K562 (cell line): ENCODE measurements at regions not wholly inside any gene's neighbourhood (a gene's known extent, or its start where the extent isn't known, plus 50 kb on each side); places are given as distances from the start of the nearest gene placed in this dataset.

Experiments
- ATAC-seq: fragments of 200-7000 bp; cut with Tn5 transposase; 3 replicates; pipeline ENCODE4 v1.9.1; 2020; ENCODE audit warnings: moderate library complexity
- BruUV-seq: library from RNA; stranded (reverse); fragments of 400-500 nt; replicated peaks from 2 replicates; lab custom pipeline; 2021; lab: Mats Ljungman, UMichigan
- CTCF ChIA-PET: fragments of 300-600 bp; formaldehyde crosslinking; extraction: SDS; loops from one replicate; lab custom pipeline; 2021; ENCODE audit warnings: low intra/inter-chr PET ratio; lab: Yijun Ruan, JAX
- POLR2A ChIA-PET: fragments of 300-600, 350-650 bp; sonication (Branson Sonifier 250); formaldehyde crosslinking; extraction: SDS; loops from one replicate; lab custom pipeline; 2021; ENCODE audit warnings: antibody characterized with exemption, inconsistent platforms; lab: Yijun Ruan, JAX
- DNase-seq, 4 experiments: peaks; one replicate each; pipeline versions ENCODE4 v3.0.0 to v3.0.0-alpha.2; 2011 to 2018; ENCODE audit warnings: low spot score in 3 of 4, mixed read lengths in 3 of 4; ENCODE audit errors: extremely low read depth in 1 of 4
- FAIRE-seq: peaks from 2 replicates; lab custom pipeline; 2011; peaks lifted over from hg19 to GRCh38; lab: Jason Lieb, UNC
- H2AFZ ChIP-seq: 2 replicates; pipeline ENCODE4 v1.6.0; 2011; ENCODE audit warnings: low read depth, low read length, control low read depth, inconsistent platforms
- H3K27ac ChIP-seq: fragments of 200-600 bp; 3 replicates; pipeline ENCODE4 v1.8.0; 2011; ENCODE audit warnings: low read depth, mild to moderate bottlenecking, control low read depth, inconsistent platforms, low read length, moderate library complexity, mixed read lengths; ENCODE audit errors: extremely low read depth
- H3K27me3 ChIP-seq, 2 experiments: fragments of 300-600 bp in 1 of 2; 2 replicates in 1 of 2; 3 replicates in 1 of 2; pipeline versions ENCODE4 v1.6.0 to v1.8.0; 2011; ENCODE audit warnings: inconsistent platforms in 2 of 2, low read length in 2 of 2, mild to moderate bottlenecking in 1 of 2, mixed read lengths in 1 of 2, moderate library complexity in 1 of 2; ENCODE audit not compliant: control insufficient read depth in 2 of 2, insufficient read depth in 2 of 2
- H3K36me3 ChIP-seq: fragments of 300-600 bp; 3 replicates; pipeline ENCODE4 v1.8.0; 2011; ENCODE audit warnings: mild to moderate bottlenecking, low read length, inconsistent platforms; ENCODE audit not compliant: control insufficient read depth, insufficient read depth
- H3K4me1 ChIP-seq, 2 experiments: fragments of 200-600 bp in 1 of 2; replicated peaks in 1 of 2; 2 replicates in 1 of 2; 3 replicates in 1 of 2; pipeline versions ENCODE4 v1.5.1 to v1.8.0; 2011; ENCODE audit warnings: inconsistent platforms in 2 of 2, low read length in 2 of 2, mild to moderate bottlenecking in 1 of 2, mixed read lengths in 1 of 2, moderate library complexity in 1 of 2; ENCODE audit not compliant: control insufficient read depth in 2 of 2, insufficient read depth in 2 of 2
- H3K4me2 ChIP-seq: 2 replicates; pipeline ENCODE4 v1.6.1; 2011; ENCODE audit warnings: low read length, control low read depth, inconsistent platforms, mixed read lengths; ENCODE audit not compliant: insufficient read depth
- H3K4me3 ChIP-seq: fragments of 200-600 bp; sonication (generic), shearing (Covaris generic); 2 replicates; pipeline ENCODE4 v1.5.1; 2016; ENCODE audit warnings: control low read depth, inconsistent platforms
- H3K79me2 ChIP-seq: fragments of 200-600 bp; 3 replicates; pipeline ENCODE4 v1.8.0; 2011; ENCODE audit warnings: low read length, inconsistent platforms; ENCODE audit not compliant: control insufficient read depth, insufficient read depth
- H3K9ac ChIP-seq, 2 experiments: 2 replicates each; pipeline versions ENCODE4 v1.6.0 to v1.6.1; 2011; ENCODE audit warnings: low read depth in 2 of 2, low read length in 2 of 2, control low read depth in 1 of 2, inconsistent platforms in 1 of 2, mild to moderate bottlenecking in 1 of 2, mixed read lengths in 1 of 2; ENCODE audit not compliant: insufficient read depth in 1 of 2
- H3K9me1 ChIP-seq: one replicate; pipeline ENCODE4 v1.6.0; 2011; ENCODE audit warnings: inconsistent platforms, mild to moderate bottlenecking, low read length, moderate library complexity; ENCODE audit not compliant: control insufficient read depth, insufficient read depth
- H3K9me3 ChIP-seq: replicated peaks from 2 replicates; pipeline ENCODE4 v1.5.1; 2011; ENCODE audit warnings: low read depth, low read length, inconsistent platforms; ENCODE audit not compliant: control insufficient read depth, insufficient read depth
- H4K20me1 ChIP-seq: replicated peaks from 2 replicates; pipeline ENCODE4 v1.6.1; 2011; ENCODE audit warnings: low read length, inconsistent platforms, mixed read lengths; ENCODE audit not compliant: control insufficient read depth, insufficient read depth
- CBX2 ChIP-seq: fragments of 200-600 bp; sonication (generic); IDR thresholded peaks from one replicate; pipeline ENCODE4 v1.6.1; 2012; ENCODE audit warnings: mild to moderate bottlenecking, low read length, inconsistent platforms; ENCODE audit not compliant: insufficient read depth, poor library complexity, severe bottlenecking
- POLR2AphosphoS2 ChIP-seq: IDR thresholded peaks from 2 replicates; pipeline ENCODE4 v1.6.1; 2012; ENCODE audit warnings: low read length, improper control_type of control experiment
- RBM14 ChIP-seq: fragments of 200-400 bp; formaldehyde crosslinking; IDR thresholded peaks from 2 replicates; pipeline ENCODE4 v1.6.1; 2018; ENCODE audit warnings: low read depth, mild to moderate bottlenecking, low read length, moderate library complexity, borderline replicate concordance; ENCODE audit not compliant: insufficient read depth
- SMAD3 ChIP-seq: fragments of 450-650 bp; formaldehyde crosslinking; conservative IDR thresholded peaks from 2 replicates; pipeline ENCODE4 v1.4.0; 2020; ENCODE audit warnings: mild to moderate bottlenecking
- ZNF436 ChIP-seq: fragments of 250-450, 450-650 bp; sonication (Bioruptor Pico); formaldehyde crosslinking; IDR thresholded peaks from 2 replicates; pipeline ENCODE4 v1.7.0; 2020; ENCODE audit warnings: mild to moderate bottlenecking
- WGBS: fragments of 100-300 bp; shearing (Covaris generic); methylation state at CpG from one replicate; pipeline ENCODE4 v1.1.6; 2016; ENCODE audit warnings: low coverage, mixed read lengths; ENCODE audit not compliant: insufficient coverage; ENCODE audit errors: missing lambda C conversion rate; 5-methylcytosine and 5-hydroxymethylcytosine counted together
- in situ Hi-C: fragments of 300-500 bp; cut with MboI; formaldehyde crosslinking; loops from 4 replicates; pipeline ENCODE4 v1.15.0; 2018; ENCODE audit warnings: inconsistent platforms, mixed read lengths
- intact Hi-C: fragments of 100-400 bp; cut with micrococcal nuclease; formaldehyde crosslinking; loops from 2 replicates; pipeline ENCODE4 v1.14.2; 2022
- TF ChIP-seq, protein P1 (sequence below): sonication (generic); formaldehyde crosslinking; IDR thresholded peaks from 2 replicates; pipeline ENCODE4 v1.8.0; 2022; ENCODE audit warnings: mild to moderate bottlenecking, missing genetic modification reagents, borderline replicate concordance
- TF ChIP-seq, protein P2 (sequence below): fragments of 450-650 bp; formaldehyde crosslinking; IDR thresholded peaks from 2 replicates; pipeline ENCODE4 v1.4.0; 2020; ENCODE audit warnings: mild to moderate bottlenecking, mixed read lengths
- TF ChIP-seq, protein P3 (sequence below), 2 experiments: fragments of 450-650 bp in 1 of 2; sonication (generic) in 1 of 2; formaldehyde crosslinking in 1 of 2; IDR thresholded peaks in 1 of 2; conservative IDR thresholded peaks in 1 of 2; 2 replicates each; pipeline versions ENCODE4 v1.6.1 to v1.8.1; 2016 to 2023; ENCODE audit warnings: mild to moderate bottlenecking in 2 of 2, moderate library complexity in 2 of 2, inconsistent platforms in 1 of 2, missing genetic modification reagents in 1 of 2

DNA sequence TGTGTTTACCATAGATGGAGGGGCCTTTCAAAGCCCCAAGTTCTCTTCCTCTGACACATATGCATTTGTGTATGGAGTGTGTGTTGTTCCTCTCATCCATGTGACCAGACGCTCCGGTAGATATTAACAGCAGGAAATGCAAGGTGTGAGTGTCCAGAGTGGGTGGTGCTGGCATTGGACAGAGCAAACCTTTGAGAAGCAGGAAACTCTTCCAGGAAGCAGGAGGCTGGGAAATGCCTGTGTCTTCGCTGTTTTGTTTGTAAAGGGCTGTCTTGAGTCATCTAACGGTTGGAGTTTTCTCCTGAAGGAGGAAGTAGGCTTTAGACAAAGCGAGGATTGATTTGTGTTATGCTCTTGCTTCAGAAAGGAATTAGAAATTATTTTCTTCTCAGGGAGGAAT, 370.9 kb downstream of the PLK2 start:
- H3K4me2 ChIP-seq = no peak overlapping the region
- CTCF ChIA-PET = no interaction called here
- no peak for FAIRE-seq
- H3K9ac ChIP-seq = no peak overlapping the region
- no peaks in the 10 kb centered on the region for H3K36me3 ChIP-seq
- H4K20me1 ChIP-seq = no peaks in the 10 kb centered on the region
- H3K9me1 ChIP-seq = no peaks in the 10 kb centered on the region
- in situ Hi-C loops (no loop called here), intact Hi-C loops (no loop called here)
- no peak overlapping the region for H3K27ac ChIP-seq
- H3K79me2 ChIP-seq = no peaks in the 10 kb centered on the region
- DNase-seq = no peak
- no peak for ATAC-seq
- H3K4me3 ChIP-seq = no peak overlapping the region
- peak overlapping the region; percentile 81 for H2AFZ ChIP-seq
- no peaks in the 10 kb centered on the region; the same call in 1 of the 2 replicates for H3K9me3 ChIP-seq
- POLR2A ChIA-PET = no interaction called here
- no peaks in the 10 kb centered on the region for H3K27me3 ChIP-seq
- BruUV-seq = no TSS peak
- no peaks in the 10 kb centered on the region for H3K4me1 ChIP-seq
- TF ChIP-seq, protein P1, sequence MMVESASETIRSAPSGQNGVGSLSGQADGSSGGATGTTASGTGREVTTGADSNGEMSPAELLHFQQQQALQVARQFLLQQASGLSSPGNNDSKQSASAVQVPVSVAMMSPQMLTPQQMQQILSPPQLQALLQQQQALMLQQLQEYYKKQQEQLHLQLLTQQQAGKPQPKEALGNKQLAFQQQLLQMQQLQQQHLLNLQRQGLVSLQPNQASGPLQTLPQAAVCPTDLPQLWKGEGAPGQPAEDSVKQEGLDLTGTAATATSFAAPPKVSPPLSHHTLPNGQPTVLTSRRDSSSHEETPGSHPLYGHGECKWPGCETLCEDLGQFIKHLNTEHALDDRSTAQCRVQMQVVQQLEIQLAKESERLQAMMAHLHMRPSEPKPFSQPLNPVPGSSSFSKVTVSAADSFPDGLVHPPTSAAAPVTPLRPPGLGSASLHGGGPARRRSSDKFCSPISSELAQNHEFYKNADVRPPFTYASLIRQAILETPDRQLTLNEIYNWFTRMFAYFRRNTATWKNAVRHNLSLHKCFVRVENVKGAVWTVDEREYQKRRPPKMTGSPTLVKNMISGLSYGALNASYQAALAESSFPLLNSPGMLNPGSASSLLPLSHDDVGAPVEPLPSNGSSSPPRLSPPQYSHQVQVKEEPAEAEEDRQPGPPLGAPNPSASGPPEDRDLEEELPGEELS (CRISPR knock-in tag) = no peak
- TF ChIP-seq POLR2AphosphoS2 (no peak), SMAD3 (CRISPR knock-in tag) (no peak), CBX2 (no peak), RBM14 (no peak), ZNF436 (no peak)
- TF ChIP-seq, protein P2, sequence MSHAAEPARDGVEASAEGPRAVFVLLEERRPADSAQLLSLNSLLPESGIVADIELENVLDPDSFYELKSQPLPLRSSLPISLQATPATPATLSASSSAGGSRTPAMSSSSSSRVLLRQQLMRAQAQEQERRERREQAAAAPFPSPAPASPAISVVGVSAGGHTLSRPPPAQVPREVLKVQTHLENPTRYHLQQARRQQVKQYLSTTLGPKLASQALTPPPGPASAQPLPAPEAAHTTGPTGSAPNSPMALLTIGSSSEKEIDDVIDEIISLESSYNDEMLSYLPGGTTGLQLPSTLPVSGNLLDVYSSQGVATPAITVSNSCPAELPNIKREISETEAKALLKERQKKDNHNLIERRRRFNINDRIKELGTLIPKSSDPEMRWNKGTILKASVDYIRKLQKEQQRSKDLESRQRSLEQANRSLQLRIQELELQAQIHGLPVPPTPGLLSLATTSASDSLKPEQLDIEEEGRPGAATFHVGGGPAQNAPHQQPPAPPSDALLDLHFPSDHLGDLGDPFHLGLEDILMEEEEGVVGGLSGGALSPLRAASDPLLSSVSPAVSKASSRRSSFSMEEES = no peak
- TF ChIP-seq, protein P3, sequence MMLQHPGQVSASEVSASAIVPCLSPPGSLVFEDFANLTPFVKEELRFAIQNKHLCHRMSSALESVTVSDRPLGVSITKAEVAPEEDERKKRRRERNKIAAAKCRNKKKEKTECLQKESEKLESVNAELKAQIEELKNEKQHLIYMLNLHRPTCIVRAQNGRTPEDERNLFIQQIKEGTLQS (IDR thresholded peaks at IDR 0.05) = no peak
- TF ChIP-seq, protein P3 (CRISPR knock-in tag; conservative IDR thresholded peaks at IDR 0.05) = no peak
- WGBS = 8% methylated on average over 5 of the region's 5 CpGs
